HEK293 (cell line): ENCODE measurements at regions not wholly inside any gene's neighbourhood (a gene's known extent, or its start where the extent isn't known, plus 50 kb on each side); places are given as distances from the start of the nearest gene placed in this dataset.

Source experiments
- CTCF ChIA-PET: fragments of 350-600 bp; formaldehyde crosslinking; extraction: SDS; loops from one replicate; lab custom pipeline; 2021; ENCODE audit warnings: antibody characterized with exemption; lab: Yijun Ruan, JAX
- POLR2A ChIA-PET: fragments of 300-600 bp; formaldehyde crosslinking; extraction: SDS; loops from one replicate; lab custom pipeline; 2020; ENCODE audit warnings: antibody characterized with exemption, inconsistent platforms; lab: Yijun Ruan, JAX
- H3K27ac ChIP-seq: fragments of 200-500 bp; sonication (Bioruptor generic); 2 replicates; pipeline ENCODE4 v1.5.1; 2014; ENCODE audit warnings: low read depth, low read length, control low read depth, inconsistent platforms; ENCODE audit errors: extremely low read depth
- H3K36me3 ChIP-seq, 2 experiments: fragments of 200-500 bp in 1 of 2; sonication (Bioruptor generic) in 1 of 2; 1 replicate in 1 of 2; 2 replicates in 1 of 2; pipeline ENCODE4 v1.5.1; 2014 to 2017; ENCODE audit warnings: inconsistent platforms in 2 of 2, low read length in 2 of 2; ENCODE audit not compliant: control insufficient read depth in 2 of 2, insufficient read depth in 1 of 2
- H3K4me1 ChIP-seq: fragments of 200-500 bp; sonication (Bioruptor generic); 2 replicates; pipeline ENCODE4 v1.5.1; 2014; ENCODE audit warnings: mild to moderate bottlenecking, low read length, inconsistent platforms; ENCODE audit not compliant: control insufficient read depth, insufficient read depth
- H3K4me3 ChIP-seq: 2 replicates; pipeline ENCODE4 v1.5.1; 2011; ENCODE audit warnings: low read depth, mild to moderate bottlenecking, control low read depth, low read length, moderate library complexity
- H3K9me3 ChIP-seq: fragments of 200-500 bp; sonication (Bioruptor generic); 2 replicates; pipeline ENCODE4 v1.5.1; 2014; ENCODE audit warnings: low read depth, low read length, inconsistent platforms; ENCODE audit not compliant: control insufficient read depth, insufficient read depth
- KLF8 ChIP-seq: fragments of 450-650 bp; formaldehyde crosslinking; IDR thresholded peaks from 2 replicates; pipeline ENCODE4 v1.5.1; 2016; ENCODE audit warnings: missing biosample characterization, missing genetic modification characterization
- SCRT2 ChIP-seq: fragments of 450-650 bp; formaldehyde crosslinking; IDR thresholded peaks from 2 replicates; pipeline ENCODE4 v1.5.1; 2016; ENCODE audit warnings: missing biosample characterization, missing genetic modification characterization
- ZBTB21 ChIP-seq: fragments of 450-650 bp; formaldehyde crosslinking; IDR thresholded peaks from 2 replicates; pipeline ENCODE4 v1.5.1; 2017; ENCODE audit warnings: missing biosample characterization, missing genetic modification characterization
- ZEB2 ChIP-seq: fragments of 450-650 bp; formaldehyde crosslinking; IDR thresholded peaks from 2 replicates; pipeline ENCODE4 v1.5.1; 2016; ENCODE audit warnings: missing biosample characterization, missing genetic modification characterization
- ZNF112 ChIP-seq: fragments of 450-650 bp; formaldehyde crosslinking; IDR thresholded peaks from 2 replicates; pipeline ENCODE4 v1.5.0; 2017; ENCODE audit warnings: missing biosample characterization, missing genetic modification characterization
- ZNF350 ChIP-seq: fragments of 450-650 bp; formaldehyde crosslinking; IDR thresholded peaks from 2 replicates; pipeline ENCODE4 v1.5.0; 2017; ENCODE audit warnings: missing biosample characterization, mild to moderate bottlenecking, missing genetic modification characterization
- ZNF366 ChIP-seq: fragments of 450-650 bp; formaldehyde crosslinking; conservative IDR thresholded peaks from 2 replicates; pipeline ENCODE4 v1.5.1; 2016; ENCODE audit warnings: missing biosample characterization, missing genetic modification characterization
- ZNF510 ChIP-seq: fragments of 450-650 bp; formaldehyde crosslinking; IDR thresholded peaks from 2 replicates; pipeline ENCODE4 v1.5.1; 2018; ENCODE audit warnings: mild to moderate bottlenecking, missing genetic modification characterization, missing biosample characterization; ENCODE audit not compliant: insufficient replicate concordance
- ZNF629 ChIP-seq: fragments of 450-650 bp; formaldehyde crosslinking; IDR thresholded peaks from 2 replicates; pipeline ENCODE4 v1.5.1; 2017; ENCODE audit warnings: missing biosample characterization, missing genetic modification characterization
- ZNF660 ChIP-seq: fragments of 450-650 bp; IDR thresholded peaks from 2 replicates; pipeline ENCODE4 v1.5.1; 2018; ENCODE audit warnings: missing biosample characterization, mild to moderate bottlenecking, missing genetic modification characterization
- TF ChIP-seq, protein P1 (sequence below): fragments of 450-650 bp; formaldehyde crosslinking; IDR thresholded peaks from 2 replicates; pipeline ENCODE4 v1.5.1; 2017; ENCODE audit warnings: missing biosample characterization, missing genetic modification characterization
- TF ChIP-seq, protein P2 (sequence below): fragments of 450-650 bp; formaldehyde crosslinking; IDR thresholded peaks from 2 replicates; pipeline ENCODE4 v1.5.1; 2016; ENCODE audit warnings: missing biosample characterization, missing genetic modification characterization
- TF ChIP-seq, protein P3 (sequence below): fragments of 450-650 bp; formaldehyde crosslinking; IDR thresholded peaks from 2 replicates; pipeline ENCODE4 v1.5.1; 2016; ENCODE audit warnings: missing biosample characterization, missing genetic modification characterization, low read depth
- TF ChIP-seq, protein P4 (sequence below): fragments of 450-650 bp; formaldehyde crosslinking; IDR thresholded peaks from 2 replicates; pipeline ENCODE4 v1.5.1; 2016; ENCODE audit warnings: missing biosample characterization, missing genetic modification characterization
- TF ChIP-seq, protein P5 (sequence below): fragments of 450-650 bp; formaldehyde crosslinking; IDR thresholded peaks from 2 replicates; pipeline ENCODE4 v1.5.1; 2016; ENCODE audit warnings: missing biosample characterization, missing genetic modification characterization
- TF ChIP-seq, protein P6 (sequence below): fragments of 450-650 bp; formaldehyde crosslinking; IDR thresholded peaks from 2 replicates; pipeline ENCODE4 v1.5.1; 2017; ENCODE audit warnings: missing biosample characterization, missing genetic modification characterization
- TF ChIP-seq, protein P7 (sequence below): fragments of 450-650 bp; formaldehyde crosslinking; IDR thresholded peaks from 2 replicates; pipeline ENCODE4 v1.5.1; 2016; ENCODE audit warnings: missing biosample characterization, missing genetic modification characterization

DNA sequence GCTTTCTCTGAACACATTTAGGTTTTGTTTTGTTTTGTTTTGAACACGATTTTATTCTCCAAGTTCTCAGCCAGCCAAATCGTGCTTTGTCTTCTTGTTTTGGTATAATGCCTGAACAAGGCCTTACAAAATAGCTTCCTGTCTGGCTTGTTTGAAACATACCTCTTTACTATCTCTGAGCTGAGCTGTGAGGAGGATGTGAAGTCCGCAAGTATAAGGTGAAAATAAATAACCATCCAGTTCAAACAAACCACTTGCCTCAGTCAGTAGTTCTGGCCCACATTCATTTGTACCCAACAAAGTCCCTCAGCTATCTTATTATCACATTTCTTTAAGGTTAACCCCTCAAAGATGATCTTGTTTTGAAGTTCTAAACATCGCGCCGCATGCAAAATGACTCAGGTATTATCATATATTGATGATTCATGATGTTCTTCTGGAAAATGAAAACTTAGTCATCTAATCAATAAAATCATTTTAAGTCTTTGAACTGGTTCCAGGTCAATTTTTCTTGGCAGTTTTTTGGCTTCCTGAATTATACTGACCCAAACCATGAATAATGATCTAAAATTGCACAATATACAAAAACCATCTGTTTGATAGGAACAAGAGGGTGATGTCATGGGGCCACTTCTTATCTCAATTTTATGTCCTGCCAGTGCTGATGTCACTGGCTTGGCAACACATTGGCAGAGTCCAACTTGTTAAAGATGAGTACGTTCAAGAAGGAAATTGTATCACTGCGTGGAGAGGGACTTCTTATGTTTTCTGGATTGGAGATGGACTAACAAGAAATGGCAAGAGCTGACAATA is 694.3 kb downstream of the KCNJ2 start:
- Histone ChIP-seq H3K27ac (no peak overlapping the region), H3K4me1 (no peaks in the 10 kb centered on the region; the same call in 1 of the 2 replicates), H3K36me3 (no peaks in the 10 kb centered on the region), H3K9me3 (no peaks in the 10 kb centered on the region; the same call in 1 of the 2 replicates), H3K4me3 (no peak overlapping the region)
- ChIA-PET POLR2A (no interaction called here), CTCF (no interaction called here)
- TF ChIP-seq, protein P1, sequence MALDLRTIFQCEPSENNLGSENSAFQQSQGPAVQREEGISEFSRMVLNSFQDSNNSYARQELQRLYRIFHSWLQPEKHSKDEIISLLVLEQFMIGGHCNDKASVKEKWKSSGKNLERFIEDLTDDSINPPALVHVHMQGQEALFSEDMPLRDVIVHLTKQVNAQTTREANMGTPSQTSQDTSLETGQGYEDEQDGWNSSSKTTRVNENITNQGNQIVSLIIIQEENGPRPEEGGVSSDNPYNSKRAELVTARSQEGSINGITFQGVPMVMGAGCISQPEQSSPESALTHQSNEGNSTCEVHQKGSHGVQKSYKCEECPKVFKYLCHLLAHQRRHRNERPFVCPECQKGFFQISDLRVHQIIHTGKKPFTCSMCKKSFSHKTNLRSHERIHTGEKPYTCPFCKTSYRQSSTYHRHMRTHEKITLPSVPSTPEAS (tag by site-specific recombination), result no peak
- TF ChIP-seq ZNF112 (tag by site-specific recombination) (no peak), ZNF629 (peak; percentile 53), ZEB2 (tag by site-specific recombination) (peak; percentile 33; the same call in 1 of the 2 replicates), ZNF660 (tag by site-specific recombination) (0 out of 2 replicates have a peak, but pooled peaks have one; percentile 18), SCRT2 (tag by site-specific recombination) (peak; percentile 83), ZNF366 (tag by site-specific recombination) (peak; percentile 44; the same call in 1 of the 2 replicates), ZNF350 (tag by site-specific recombination) (no peak), KLF8 (tag by site-specific recombination) (0 out of 2 replicates have a peak, but pooled peaks have one; percentile 25), ZNF510 (no peak), ZBTB21 (tag by site-specific recombination) (peak; percentile 78)
- TF ChIP-seq, protein P2, sequence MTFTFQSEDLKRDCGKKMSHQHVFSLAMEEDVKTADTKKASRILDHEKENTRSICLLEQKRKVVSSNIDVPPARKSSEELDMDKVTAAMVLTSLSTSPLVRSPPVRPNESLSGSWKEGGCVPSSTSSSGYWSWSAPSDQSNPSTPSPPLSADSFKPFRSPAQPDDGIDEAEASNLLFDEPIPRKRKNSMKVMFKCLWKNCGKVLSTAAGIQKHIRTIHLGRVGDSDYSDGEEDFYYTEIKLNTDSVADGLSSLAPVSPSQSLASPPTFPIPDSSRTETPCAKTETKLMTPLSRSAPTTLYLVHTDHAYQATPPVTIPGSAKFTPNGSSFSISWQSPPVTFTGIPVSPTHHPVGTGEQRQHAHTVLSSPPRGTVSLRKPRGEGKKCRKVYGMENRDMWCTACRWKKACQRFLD (tag by site-specific recombination), result no peak
- TF ChIP-seq, protein P3, sequence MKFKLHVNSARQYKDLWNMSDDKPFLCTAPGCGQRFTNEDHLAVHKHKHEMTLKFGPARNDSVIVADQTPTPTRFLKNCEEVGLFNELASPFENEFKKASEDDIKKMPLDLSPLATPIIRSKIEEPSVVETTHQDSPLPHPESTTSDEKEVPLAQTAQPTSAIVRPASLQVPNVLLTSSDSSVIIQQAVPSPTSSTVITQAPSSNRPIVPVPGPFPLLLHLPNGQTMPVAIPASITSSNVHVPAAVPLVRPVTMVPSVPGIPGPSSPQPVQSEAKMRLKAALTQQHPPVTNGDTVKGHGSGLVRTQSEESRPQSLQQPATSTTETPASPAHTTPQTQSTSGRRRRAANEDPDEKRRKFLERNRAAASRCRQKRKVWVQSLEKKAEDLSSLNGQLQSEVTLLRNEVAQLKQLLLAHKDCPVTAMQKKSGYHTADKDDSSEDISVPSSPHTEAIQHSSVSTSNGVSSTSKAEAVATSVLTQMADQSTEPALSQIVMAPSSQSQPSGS (tag by site-specific recombination), result peak; percentile 57; the same call in 1 of the 2 replicates
- TF ChIP-seq, protein P4, sequence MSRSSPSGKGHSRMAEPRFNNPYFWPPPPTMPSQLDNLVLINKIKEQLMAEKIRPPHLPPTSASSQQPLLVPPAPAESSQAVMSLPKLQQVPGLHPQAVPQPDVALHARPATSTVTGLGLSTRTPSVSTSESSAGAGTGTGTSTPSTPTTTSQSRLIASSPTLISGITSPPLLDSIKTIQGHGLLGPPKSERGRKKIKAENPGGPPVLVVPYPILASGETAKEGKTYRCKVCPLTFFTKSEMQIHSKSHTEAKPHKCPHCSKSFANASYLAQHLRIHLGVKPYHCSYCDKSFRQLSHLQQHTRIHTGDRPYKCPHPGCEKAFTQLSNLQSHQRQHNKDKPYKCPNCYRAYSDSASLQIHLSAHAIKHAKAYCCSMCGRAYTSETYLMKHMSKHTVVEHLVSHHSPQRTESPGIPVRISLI (tag by site-specific recombination), result no peak
- TF ChIP-seq, protein P5, sequence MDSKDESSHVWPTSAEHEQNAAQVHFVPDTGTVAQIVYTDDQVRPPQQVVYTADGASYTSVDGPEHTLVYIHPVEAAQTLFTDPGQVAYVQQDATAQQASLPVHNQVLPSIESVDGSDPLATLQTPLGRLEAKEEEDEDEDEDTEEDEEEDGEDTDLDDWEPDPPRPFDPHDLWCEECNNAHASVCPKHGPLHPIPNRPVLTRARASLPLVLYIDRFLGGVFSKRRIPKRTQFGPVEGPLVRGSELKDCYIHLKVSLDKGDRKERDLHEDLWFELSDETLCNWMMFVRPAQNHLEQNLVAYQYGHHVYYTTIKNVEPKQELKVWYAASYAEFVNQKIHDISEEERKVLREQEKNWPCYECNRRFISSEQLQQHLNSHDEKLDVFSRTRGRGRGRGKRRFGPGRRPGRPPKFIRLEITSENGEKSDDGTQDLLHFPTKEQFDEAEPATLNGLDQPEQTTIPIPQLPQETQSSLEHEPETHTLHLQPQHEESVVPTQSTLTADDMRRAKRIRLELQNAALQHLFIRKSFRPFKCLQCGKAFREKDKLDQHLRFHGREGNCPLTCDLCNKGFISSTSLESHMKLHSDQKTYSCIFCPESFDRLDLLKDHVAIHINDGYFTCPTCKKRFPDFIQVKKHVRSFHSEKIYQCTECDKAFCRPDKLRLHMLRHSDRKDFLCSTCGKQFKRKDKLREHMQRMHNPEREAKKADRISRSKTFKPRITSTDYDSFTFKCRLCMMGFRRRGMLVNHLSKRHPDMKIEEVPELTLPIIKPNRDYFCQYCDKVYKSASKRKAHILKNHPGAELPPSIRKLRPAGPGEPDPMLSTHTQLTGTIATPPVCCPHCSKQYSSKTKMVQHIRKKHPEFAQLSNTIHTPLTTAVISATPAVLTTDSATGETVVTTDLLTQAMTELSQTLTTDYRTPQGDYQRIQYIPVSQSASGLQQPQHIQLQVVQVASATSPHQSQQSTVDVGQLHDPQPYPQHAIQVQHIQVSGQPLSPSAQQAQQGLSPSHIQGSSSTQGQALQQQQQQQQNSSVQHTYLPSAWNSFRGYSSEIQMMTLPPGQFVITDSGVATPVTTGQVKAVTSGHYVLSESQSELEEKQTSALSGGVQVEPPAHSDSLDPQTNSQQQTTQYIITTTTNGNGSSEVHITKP, result peak; percentile 48
- TF ChIP-seq, protein P6, sequence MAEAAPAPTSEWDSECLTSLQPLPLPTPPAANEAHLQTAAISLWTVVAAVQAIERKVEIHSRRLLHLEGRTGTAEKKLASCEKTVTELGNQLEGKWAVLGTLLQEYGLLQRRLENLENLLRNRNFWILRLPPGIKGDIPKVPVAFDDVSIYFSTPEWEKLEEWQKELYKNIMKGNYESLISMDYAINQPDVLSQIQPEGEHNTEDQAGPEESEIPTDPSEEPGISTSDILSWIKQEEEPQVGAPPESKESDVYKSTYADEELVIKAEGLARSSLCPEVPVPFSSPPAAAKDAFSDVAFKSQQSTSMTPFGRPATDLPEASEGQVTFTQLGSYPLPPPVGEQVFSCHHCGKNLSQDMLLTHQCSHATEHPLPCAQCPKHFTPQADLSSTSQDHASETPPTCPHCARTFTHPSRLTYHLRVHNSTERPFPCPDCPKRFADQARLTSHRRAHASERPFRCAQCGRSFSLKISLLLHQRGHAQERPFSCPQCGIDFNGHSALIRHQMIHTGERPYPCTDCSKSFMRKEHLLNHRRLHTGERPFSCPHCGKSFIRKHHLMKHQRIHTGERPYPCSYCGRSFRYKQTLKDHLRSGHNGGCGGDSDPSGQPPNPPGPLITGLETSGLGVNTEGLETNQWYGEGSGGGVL, result peak; percentile 49
- TF ChIP-seq, protein P7, sequence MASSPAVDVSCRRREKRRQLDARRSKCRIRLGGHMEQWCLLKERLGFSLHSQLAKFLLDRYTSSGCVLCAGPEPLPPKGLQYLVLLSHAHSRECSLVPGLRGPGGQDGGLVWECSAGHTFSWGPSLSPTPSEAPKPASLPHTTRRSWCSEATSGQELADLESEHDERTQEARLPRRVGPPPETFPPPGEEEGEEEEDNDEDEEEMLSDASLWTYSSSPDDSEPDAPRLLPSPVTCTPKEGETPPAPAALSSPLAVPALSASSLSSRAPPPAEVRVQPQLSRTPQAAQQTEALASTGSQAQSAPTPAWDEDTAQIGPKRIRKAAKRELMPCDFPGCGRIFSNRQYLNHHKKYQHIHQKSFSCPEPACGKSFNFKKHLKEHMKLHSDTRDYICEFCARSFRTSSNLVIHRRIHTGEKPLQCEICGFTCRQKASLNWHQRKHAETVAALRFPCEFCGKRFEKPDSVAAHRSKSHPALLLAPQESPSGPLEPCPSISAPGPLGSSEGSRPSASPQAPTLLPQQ (tag by site-specific recombination), result peak; percentile 30; the same call in 1 of the 2 replicates
